C4-2B (cell line): ENCODE measurements at regions not wholly inside any gene's neighbourhood (a gene's known extent, or its start where the extent isn't known, plus 50 kb on each side); places are given as distances from the start of the nearest gene placed in this dataset.

ENCODE experiments used
- CTCF ChIP-seq: fragments of 450-650 bp; conservative IDR thresholded peaks from 2 replicates; pipeline ENCODE4 v1.5.1; 2017; ENCODE audit warnings: mild to moderate bottlenecking
- ZFX ChIP-seq: fragments of 450-650 bp; IDR thresholded peaks from 2 replicates; pipeline ENCODE4 v1.6.1; 2017

GRCh38 chr7:115379321-115379720 lies 457.4 kb downstream of the MDFIC start:
- TF ChIP-seq CTCF (no peak), ZFX (no peak)
